ENCODE measurements at regions not wholly inside any gene's neighbourhood (a gene's known extent, or its start where the extent isn't known, plus 50 kb on each side); places are given as distances from the start of the nearest gene placed in this dataset.
A peak's percentile ranks its signal among the peaks of the same experiment; 100 is the strongest.
"Not testable (repeated sequence)": the region's sequence is repeated elsewhere in the genome, so short reads cannot be mapped to it uniquely, and the experiment has no call there.

- not testable (repeated sequence) for DNase-seq (ENCODE audit: low read depth in 2 of 2)
These were observed 79.6 kb upstream of the SLC6A11 start for GRCh38 chr3:10736444-10736843.

- no peak for DNase-seq (ENCODE audit: low read depth in 2 of 2)
These were observed 78.2 kb upstream of the SLC6A11 start for GRCh38 chr3:10737785-10738184.

- DNase-seq (ENCODE audit: low read depth in 2 of 2) = peak; percentile 37 to 42
These were observed 77.2 kb upstream of the SLC6A11 start for GRCh38 chr3:10738688-10739372.

GRCh38 chr3:10740954-10741353 lies 75.1 kb upstream of the SLC6A11 start:
- DNase-seq (ENCODE audit: low read depth in 2 of 2) = no peak

- no peak for DNase-seq (ENCODE audit: low read depth in 2 of 2)
These were observed 73.9 kb upstream of the SLC6A11 start for GRCh38 chr3:10741891-10742671.

GRCh38 chr3:10743366-10744097 lies 72.5 kb upstream of the SLC6A11 start:
- DNase-seq (ENCODE audit: low read depth in 2 of 2) = no peak

- no peak for DNase-seq (ENCODE audit: low read depth in 2 of 2)
These were observed 71.9 kb upstream of the SLC6A11 start for GRCh38 chr3:10744098-10744465.

GRCh38 chr3:10745392-10745791 lies 70.6 kb upstream of the SLC6A11 start:
- DNase-seq (ENCODE audit: low read depth in 2 of 2) = no peak

GRCh38 chr3:10746001-10746400 lies 70.0 kb upstream of the SLC6A11 start:
- no peak for DNase-seq (ENCODE audit: low read depth in 2 of 2)

GRCh38 chr3:10746684-10747083 lies 69.3 kb upstream of the SLC6A11 start:
- DNase-seq (ENCODE audit: low read depth in 2 of 2) = no peak

- DNase-seq (ENCODE audit: low read depth in 2 of 2) = no peak
These were observed 68.7 kb upstream of the SLC6A11 start for GRCh38 chr3:10747341-10747740.

- DNase-seq (ENCODE audit: low read depth in 2 of 2) = no peak
These were observed 68.0 kb upstream of the SLC6A11 start for GRCh38 chr3:10748040-10748439.

GRCh38 chr3:10753964-10754363 lies 62.1 kb upstream of the SLC6A11 start:
- DNase-seq (ENCODE audit: low read depth in 2 of 2) = no peak

GRCh38 chr3:10756546-10756945 lies 59.5 kb upstream of the SLC6A11 start:
- DNase-seq (ENCODE audit: low read depth in 2 of 2) = no peak

- no peak for DNase-seq (ENCODE audit: low read depth in 2 of 2)
These were observed 58.8 kb upstream of the SLC6A11 start for GRCh38 chr3:10757021-10757820.

- no peak for DNase-seq (ENCODE audit: low read depth in 2 of 2)
These were observed 58.3 kb upstream of the SLC6A11 start for GRCh38 chr3:10757821-10758130.

GRCh38 chr3:10758304-10759037 lies 57.6 kb upstream of the SLC6A11 start:
- peak; percentile 5 to 6 for DNase-seq (ENCODE audit: low read depth in 2 of 2)

- no peak for DNase-seq (ENCODE audit: low read depth in 2 of 2)
These were observed 56.5 kb upstream of the SLC6A11 start for GRCh38 chr3:10759495-10759894.

- DNase-seq (ENCODE audit: low read depth in 2 of 2) = no peak
These were observed 55.8 kb upstream of the SLC6A11 start for GRCh38 chr3:10760199-10760598.

GRCh38 chr3:10761583-10761982 lies 54.4 kb upstream of the SLC6A11 start:
- DNase-seq (ENCODE audit: low read depth in 2 of 2) = no peak

- no peak for DNase-seq (ENCODE audit: low read depth in 2 of 2)
These were observed 53.9 kb upstream of the SLC6A11 start for GRCh38 chr3:10762116-10762515.

Measured in stimulated activated CD8-positive, alpha-beta memory T cell treated with anti-CD3 and anti-CD28 coated beads, Interleukin-7, amount 100 ng/mL, for 4 hours (primary cell).